ENCODE measurements at regions not wholly inside any gene's neighbourhood (a gene's known extent, or its start where the extent isn't known, plus 50 kb on each side); places are given as distances from the start of the nearest gene placed in this dataset.

GRCh38 chr18:54777118-54777791 is 51.0 kb upstream of the RAB27B start:
- H3K27me3 ChIP-seq (ENCODE audit: control insufficient read depth, insufficient read depth, low read length): no peaks in the 10 kb centered on the region
- no peaks in the 10 kb centered on the region for H3K4me1 ChIP-seq (ENCODE audit: control insufficient read depth, insufficient read depth, low read length)
- H3K4me3 ChIP-seq (ENCODE audit: low read length): no peak overlapping the region
- no peaks in the 10 kb centered on the region for H3K36me3 ChIP-seq (ENCODE audit: control insufficient read depth, insufficient read depth, low read length)
- H3K27ac ChIP-seq (ENCODE audit: low read length): no peak overlapping the region
- no peaks in the 10 kb centered on the region for H3K9me3 ChIP-seq (ENCODE audit: control insufficient read depth, low read depth, low read length)
- no CpG with 5 or more reads among the region's 1 CpG for WGBS (ENCODE audit: insufficient coverage, low lambda C conversion rate)
- DNase-seq: no peak

GRCh38 chr18:54777989-54778388 is 50.3 kb upstream of the RAB27B start:
- no peak overlapping the region for H3K27ac ChIP-seq (ENCODE audit: low read length)
- H3K4me3 ChIP-seq (ENCODE audit: low read length): no peak overlapping the region
- no peaks in the 10 kb centered on the region for H3K9me3 ChIP-seq (ENCODE audit: control insufficient read depth, low read depth, low read length)
- WGBS (ENCODE audit: insufficient coverage, low lambda C conversion rate): 89% methylated on average over 4 of the region's 4 CpGs
- no peaks in the 10 kb centered on the region for H3K4me1 ChIP-seq (ENCODE audit: control insufficient read depth, insufficient read depth, low read length)
- H3K27me3 ChIP-seq (ENCODE audit: control insufficient read depth, insufficient read depth, low read length): no peaks in the 10 kb centered on the region
- DNase-seq: no peak
- no peaks in the 10 kb centered on the region for H3K36me3 ChIP-seq (ENCODE audit: control insufficient read depth, insufficient read depth, low read length)
